Cardiac fibroblast (primary cell): ENCODE measurements at regions not wholly inside any gene's neighbourhood (a gene's known extent, or its start where the extent isn't known, plus 50 kb on each side); places are given as distances from the start of the nearest gene placed in this dataset.

ENCODE experiments used
- DNase-seq, 2 donors: peaks; one replicate each; pipeline versions ENCODE4 v3.0.0 to v3.0.0-alpha.2; 2010; ENCODE audit warnings: low read depth in 2 of 2
- H3K4me3 ChIP-seq, 2 donors: replicated peaks in 1 of 2; 1 replicate in 1 of 2; 2 replicates in 1 of 2; pipeline ENCODE4 v1.5.1; 2011; ENCODE audit warnings: low read depth in 2 of 2, low read length in 2 of 2, mild to moderate bottlenecking in 2 of 2, moderate library complexity in 1 of 2
- CTCF ChIP-seq: IDR thresholded peaks from one replicate; pipeline ENCODE4 v1.5.1; 2011; ENCODE audit warnings: low read depth, mild to moderate bottlenecking, low read length, inconsistent platforms

- no peak for DNase-seq
- TF ChIP-seq CTCF = no peak
- no peak overlapping the region for H3K4me3 ChIP-seq
Measured at GRCh38 chr3:7924228-7924627, 577.4 kb upstream of the LMCD1 start.

DNA sequence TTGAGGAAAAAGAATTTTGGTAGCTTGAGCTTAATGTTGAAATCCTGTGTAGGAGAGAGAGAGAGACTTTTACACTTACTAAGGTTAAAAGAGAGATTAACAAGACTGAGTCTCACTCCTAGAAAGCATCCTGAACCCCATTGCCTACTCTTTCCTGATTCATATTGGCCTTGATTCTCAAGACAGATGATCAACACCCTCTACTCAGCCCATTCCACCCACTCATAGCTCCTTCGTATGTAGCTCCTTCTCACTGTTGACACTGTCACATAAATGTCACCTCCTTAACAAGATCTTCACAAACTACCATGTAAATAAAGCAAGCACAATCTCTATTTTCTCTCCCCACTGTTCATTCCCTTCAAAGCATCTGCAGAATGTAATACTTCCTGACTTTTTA, 574.6 kb upstream of the LMCD1 start:
- no peak for TF ChIP-seq CTCF
- DNase-seq = no peak
- no peak overlapping the region for H3K4me3 ChIP-seq

- no peak for TF ChIP-seq CTCF
- no peak overlapping the region for H3K4me3 ChIP-seq
- DNase-seq = no peak
Measured at GRCh38 chr3:7927864-7928263, 573.8 kb upstream of the LMCD1 start.

GRCh38 chr3:7929319-7929889, 572.2 kb upstream of the LMCD1 start:
- TF ChIP-seq CTCF = no peak
- DNase-seq = no peak
- H3K4me3 ChIP-seq = no peak overlapping the region

DNA sequence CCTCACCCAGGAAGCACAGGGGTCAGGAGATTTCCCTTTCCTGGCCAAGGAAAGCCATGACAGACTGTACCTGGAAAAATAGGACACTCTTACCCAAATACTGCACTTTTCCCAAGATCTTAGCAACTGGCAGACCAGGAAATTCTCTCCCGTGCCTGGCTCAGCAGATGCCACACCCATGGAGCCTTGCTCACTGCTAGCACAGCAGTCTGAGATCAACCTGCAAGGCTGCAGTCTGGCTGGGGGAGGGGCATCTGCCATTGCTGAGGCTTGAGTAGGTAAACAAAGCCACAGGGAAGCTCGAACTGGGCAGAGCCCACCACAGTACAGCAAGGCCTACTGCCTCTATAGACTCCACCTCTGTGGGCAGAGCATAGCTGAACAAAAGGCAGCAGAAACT, 567.3 kb upstream of the LMCD1 start:
- H3K4me3 ChIP-seq = no peak overlapping the region
- no peak for DNase-seq
- no peak for TF ChIP-seq CTCF

- no peak for TF ChIP-seq CTCF
- H3K4me3 ChIP-seq = no peak overlapping the region
- DNase-seq = no peak
Measured at GRCh38 chr3:7947930-7948329, 553.7 kb upstream of the LMCD1 start.

- no peak overlapping the region for H3K4me3 ChIP-seq
Measured at GRCh38 chr3:7950890-7951289, 550.7 kb upstream of the LMCD1 start.

More at GRCh38 chr3:7950890-7951289, 550.7 kb upstream of the LMCD1 start:
- DNase-seq = no peak
- no peak for TF ChIP-seq CTCF
